ENCODE measurements at regions not wholly inside any gene's neighbourhood (a gene's known extent, or its start where the extent isn't known, plus 50 kb on each side); places are given as distances from the start of the nearest gene placed in this dataset.
A peak's percentile ranks its signal among the peaks of the same experiment; 100 is the strongest.
"Not testable (repeated sequence)": the region's sequence is repeated elsewhere in the genome, so short reads cannot be mapped to it uniquely, and the experiment has no call there.

DNA sequence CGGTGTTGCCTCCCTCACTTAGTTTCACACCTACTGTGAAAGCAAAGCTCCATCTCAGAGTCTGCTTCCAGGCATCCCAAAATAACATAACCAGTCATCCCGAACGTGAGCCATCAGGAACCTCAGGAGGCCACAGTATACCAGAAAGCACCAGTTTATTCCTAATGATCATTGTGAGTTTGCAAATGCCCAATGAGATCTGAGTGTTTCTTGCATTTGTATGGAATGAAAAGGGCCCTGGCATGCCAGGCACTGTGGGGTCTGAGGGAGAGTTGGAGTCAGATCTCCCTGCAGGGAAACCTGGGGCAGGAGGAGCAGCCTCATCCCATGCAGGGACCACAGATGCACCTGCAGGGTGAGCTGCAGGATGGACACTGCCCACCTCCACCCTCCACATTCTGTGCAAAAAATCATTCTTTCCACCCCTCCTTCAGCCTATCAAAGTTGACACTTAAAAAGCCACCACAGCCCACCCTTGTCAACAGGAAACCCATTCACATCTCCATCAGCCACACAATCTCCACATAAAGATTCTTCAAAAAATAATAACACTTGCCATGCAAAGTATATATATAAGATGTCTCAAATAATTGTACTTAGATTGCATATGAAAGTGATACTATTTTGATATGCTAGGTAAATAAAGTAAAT, 112.3 kb downstream of the GGTLC2 start:
- not testable (repeated sequence) for DNase-seq (ENCODE audit: low read depth)

DNA sequence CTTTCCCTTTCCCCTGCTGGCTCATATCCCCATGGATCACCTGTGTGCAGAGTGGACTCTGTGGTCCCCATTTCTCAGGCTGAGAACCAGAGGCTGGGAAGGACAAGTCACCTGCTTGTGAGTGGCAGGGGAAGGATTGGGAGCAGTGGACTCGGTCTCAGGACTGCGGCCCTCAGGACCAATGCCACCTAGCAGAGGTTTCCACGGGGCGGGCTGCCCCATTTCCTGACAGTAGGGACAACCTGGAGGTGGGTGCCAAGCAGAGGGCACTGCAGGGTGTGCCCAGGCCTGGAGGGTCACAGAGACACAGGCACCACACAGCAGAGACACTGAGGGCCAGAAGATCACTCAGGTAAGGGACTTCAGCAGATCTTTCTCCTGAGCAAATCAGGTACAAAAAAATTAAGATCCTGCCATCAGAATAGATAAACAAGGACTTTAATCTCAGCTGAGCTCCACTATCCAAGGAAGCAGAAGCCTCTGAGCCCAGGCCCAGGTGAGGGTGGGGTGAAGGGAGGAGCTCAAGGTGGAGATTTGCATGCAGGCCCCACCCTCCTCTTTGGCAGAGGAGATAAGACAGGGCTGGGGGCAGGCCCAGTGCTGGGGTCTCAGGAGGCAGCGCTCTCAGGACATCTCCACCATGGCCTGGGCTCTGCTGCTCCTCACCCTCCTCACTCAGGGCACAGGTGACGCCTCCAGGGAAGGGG, 113.8 kb downstream of the GGTLC2 start:
- DNase-seq (ENCODE audit: low read depth): not testable (repeated sequence)

DNA sequence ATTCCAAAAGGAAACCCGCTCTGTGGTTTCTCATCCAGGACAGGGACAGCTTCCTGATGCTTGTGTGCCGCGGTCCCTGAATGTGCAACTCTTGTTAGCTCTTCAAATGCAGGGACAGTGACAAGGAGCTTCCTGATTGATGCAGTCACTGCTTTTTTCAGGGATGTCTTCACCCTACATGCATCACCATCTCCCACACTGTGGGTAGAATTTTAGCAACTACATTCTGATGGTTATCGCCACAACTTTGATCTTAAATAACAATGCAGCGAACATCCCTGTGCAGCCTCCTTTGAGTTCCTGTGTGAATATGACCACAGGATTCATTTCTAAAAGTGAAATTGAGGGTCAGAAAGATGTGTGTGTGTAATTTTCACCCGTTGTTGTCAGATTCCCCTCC, 115.0 kb downstream of the GGTLC2 start:
- no peak for DNase-seq (ENCODE audit: low read depth)

DNA sequence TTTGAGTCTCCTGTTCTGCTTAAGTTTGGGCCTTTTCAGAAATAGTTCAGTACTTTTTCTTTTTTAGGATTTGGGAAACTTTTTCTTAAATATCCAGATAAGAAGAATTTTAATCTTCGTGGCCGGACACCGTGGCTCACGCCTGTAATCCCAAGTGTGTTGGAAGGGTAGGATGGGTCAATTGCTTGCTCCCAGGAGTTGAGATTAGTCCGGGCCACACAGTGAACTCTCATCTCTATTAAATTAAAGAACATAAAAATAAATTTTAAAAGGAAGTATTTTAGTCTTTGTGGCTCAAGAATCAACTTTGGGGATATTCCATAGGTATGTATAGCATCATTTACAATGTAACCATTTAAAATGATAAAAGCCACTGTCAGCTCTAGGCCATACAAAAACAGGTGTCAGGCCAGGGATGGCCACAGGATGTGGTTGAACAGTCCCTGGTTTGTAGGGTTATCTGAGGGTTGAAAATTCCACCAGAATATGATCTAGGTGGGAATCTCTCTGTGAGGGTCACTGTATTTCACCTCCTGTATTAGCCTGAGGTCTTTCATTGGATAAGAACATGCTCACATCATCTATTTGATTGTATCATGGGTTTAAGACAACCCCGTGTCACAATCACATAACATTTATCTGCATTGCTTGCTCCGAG, 115.6 kb downstream of the GGTLC2 start:
- DNase-seq (ENCODE audit: low read depth): no peak

DNA sequence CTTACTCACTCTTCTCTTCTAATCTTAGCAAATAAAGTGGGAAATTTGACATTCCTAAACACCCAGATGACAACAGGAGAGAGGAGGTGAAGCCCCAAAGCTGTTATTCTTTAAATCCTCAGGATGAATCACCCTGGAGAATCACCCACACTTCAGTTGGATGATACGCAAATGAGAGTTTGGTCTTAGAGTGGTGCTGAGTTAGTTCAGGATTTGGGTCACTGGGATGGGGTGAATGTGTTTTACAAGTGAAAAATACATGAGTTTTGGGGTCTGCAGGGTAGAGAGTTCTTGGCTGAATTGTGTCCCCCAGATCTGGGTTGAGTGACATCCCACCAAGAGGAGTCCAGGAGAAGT, 117.2 kb downstream of the GGTLC2 start:
- DNase-seq (ENCODE audit: low read depth): no peak

DNA sequence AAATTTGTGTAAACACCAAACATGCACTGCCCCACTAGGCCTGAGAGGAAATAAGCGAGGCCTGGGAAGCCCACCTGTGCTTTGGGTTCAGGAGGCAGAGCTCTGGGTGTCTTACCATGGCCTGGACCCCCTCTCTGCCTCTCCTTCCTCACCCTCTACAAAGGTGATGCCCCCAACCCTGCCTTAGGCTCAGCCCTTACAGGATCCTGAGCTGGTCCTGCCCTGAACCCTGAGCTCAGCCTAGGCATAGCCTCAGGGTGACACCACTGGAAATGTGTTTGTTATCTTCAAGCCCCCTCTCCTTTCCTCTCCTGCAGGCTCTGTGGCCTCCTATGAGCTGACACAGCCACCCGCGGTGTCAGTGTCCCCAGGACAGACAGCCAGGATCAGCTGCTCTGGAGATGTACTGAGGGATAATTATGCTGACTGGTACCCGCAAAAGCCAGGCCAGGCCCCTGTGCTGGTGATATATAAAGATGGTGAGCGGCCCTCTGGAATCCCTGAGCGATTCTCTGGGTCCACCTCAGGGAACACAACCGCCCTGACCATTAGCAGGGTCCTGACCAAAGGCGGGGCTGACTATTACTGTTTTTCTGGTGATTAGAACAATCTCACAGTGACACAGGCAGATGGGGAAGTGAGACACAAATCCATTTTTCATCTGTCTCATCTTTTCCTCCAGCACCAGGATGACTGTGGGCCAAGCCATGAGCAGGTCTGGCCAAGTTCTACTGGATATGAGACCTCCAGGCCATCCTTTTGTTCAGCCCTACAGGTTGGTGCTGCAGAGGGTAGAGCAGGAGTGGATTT, 117.8 kb downstream of the GGTLC2 start:
- no peak for DNase-seq (ENCODE audit: low read depth)

DNA sequence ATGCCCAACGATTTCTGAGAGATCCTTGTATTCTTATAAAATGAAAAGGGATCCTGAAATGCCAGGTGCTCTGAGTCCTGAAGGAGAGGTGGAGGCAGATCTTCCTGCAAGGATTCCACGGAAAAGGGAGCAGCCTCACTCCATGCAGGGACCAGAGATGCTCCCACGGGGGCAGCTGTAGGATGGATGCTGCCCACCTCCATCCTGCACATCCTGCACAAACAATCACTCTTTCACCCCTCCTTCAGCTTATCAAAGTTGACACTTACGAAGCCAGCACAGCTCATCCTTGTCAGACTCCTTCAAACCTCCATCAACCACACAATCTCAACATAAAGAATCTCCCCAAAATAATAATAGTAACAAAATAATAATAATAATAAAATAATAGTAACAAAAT, 119.1 kb downstream of the GGTLC2 start:
- DNase-seq (ENCODE audit: low read depth): no peak

DNA sequence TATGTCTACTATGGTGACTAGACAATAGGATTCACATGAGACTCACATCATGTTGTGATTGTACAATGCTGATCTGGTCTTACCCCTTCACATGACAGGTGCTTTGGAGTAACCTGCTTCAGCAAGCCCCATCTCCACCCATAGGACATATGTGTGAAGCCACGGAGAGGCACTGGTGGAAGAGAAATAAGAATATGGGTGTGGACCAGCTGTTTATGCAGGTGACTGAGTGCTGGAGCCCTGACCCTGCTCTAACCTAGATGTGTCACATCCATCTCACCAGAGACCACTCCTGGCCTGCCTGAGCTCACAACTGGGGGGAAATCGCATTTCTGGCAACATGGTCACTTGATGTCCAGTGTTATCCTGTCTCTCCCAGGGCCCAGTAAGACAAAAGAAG, 119.7 kb downstream of the GGTLC2 start:
- no peak for DNase-seq (ENCODE audit: low read depth)

DNA sequence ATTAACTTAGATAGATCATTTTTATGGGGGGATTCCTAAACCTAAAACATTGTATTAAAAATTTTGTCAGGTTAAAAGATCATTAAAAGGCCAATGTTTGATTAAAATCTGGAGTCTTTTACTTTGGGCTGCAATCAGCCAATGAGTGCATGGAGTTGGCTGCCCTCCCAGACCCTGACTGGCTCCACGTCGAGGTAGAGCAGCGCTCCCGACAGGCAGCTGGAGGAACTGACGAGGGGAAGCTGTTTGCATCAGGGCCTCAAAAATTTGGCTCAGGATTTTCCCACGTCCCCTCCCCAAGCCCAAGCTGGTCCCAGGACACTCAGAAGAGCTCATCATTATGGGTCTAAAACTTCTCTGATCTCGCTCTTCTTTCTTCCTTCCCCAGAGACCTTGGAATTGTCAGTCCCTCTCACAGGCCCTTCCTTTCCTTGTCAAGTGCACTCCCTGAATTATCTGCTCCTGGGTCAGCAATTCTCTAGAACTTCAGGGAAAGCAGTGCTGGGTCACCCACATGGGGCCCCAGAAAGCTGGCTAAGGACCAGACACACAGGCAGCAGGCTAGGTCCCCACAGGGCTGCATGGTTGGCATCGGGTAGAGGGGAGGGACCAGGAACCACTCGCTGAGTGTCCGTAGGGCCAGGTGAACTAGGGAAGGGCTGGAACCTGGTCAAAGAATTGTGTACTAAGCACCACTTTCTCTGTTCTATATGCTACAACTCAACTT, 119.6 kb upstream of the IGLL5 start:
- no peak for DNase-seq (ENCODE audit: low read depth)

DNA sequence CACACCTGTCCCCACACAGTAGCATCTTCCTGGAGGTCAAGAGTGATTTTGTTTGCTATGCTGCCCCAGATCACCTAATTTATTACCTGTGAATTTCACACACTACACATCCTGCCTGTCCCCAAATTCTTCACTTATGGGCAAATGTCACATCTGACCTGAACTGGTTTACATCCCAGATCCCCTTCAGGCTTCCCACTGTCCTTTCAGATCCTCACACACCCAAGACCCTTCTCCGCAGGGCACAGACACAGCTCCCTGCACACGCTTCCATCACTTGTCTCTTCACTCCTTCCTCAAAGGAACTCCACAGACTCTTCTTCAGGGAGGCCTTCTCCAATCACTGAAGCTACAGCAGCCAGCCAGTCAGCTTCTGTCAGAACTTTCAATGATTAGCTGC, 118.7 kb upstream of the IGLL5 start:
- DNase-seq (ENCODE audit: low read depth): no peak

DNA sequence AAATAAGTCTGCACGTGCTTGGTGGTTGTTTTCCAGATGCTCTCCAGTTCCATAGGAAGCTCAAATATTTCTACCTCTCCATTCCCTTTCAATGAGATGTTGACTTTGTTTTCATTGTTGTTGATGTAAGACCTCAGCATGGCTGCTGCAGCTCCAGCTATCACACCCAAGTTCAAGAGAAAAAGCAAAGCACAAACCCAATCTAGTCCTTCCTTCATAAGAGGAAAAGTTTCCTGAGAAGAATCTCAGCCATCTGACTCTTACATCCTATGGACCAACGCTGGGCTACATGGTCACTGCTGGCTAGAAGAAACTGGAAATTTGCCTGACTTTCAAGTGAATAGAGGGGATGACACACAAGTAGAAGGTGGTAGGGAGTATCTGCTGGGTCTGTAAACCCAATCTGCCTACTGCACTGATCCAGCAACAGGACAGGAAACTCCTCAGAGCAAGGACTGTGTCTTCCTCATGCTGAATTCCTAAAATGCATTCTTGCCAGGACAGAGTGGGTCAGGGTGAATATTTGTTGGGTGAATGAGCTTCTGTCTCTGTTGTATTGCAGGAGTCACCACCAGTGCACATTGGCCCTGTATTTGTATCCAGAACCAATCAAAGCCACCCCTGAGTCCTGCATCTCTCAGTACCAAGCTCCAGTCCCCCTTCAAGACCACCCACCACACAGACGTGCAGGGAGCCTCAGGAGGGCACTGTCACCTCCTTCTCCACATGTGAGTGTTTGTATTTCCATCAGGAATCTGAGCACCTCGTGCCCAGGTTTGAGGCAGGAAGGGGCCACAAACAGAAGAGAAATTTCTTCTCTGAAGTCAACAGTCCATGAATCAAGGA, 118.0 kb upstream of the IGLL5 start:
- no peak for DNase-seq (ENCODE audit: low read depth)

DNA sequence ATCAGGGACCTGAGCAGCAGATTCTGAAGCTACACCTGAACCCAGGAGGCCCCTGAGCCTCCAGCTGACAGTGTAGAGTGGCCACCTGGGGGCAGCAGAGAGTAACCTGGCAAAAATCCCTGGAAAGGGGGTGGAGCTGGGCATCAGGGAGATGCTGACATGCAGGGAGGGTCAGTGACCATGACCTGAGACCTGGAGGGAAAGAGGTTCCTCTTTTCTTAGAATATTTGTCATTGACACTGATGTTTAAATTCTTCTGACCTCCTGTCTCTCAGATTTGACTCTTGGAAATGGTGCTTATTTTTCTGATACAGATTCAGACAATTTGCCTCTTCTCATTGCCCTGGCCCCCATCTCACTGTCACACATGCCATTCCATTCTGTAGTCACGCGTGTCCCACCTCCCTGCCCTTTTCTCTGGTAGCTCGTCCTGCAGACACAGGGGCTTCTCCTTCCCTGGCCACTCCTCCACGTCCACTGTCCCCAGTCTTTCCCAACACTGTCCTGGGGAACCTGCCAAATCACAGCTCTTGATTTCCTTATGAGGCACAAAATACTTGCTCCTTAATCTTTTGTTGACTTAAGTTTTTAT, 117.2 kb upstream of the IGLL5 start:
- peak; percentile 6 for DNase-seq (ENCODE audit: low read depth)

DNA sequence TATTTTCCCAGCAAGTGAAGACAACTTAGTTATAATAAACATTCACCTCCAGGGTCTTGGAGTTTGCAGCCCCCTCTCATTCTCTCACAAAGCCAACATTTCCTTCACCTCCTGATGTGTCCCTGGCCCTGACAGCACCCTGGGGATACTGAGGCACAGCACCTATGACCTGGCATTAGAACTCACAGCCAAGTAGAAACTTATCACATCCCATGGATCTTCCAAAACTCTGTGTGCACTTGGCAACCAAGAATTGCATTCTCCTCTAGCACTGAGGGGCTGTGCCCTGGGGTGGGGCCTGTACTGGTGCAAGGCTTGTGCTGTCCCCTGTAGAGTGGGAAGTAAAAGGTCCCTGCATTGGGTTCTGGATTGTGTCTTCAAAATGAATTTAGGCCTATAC, 116.7 kb upstream of the IGLL5 start:
- DNase-seq (ENCODE audit: low read depth): no peak

DNA sequence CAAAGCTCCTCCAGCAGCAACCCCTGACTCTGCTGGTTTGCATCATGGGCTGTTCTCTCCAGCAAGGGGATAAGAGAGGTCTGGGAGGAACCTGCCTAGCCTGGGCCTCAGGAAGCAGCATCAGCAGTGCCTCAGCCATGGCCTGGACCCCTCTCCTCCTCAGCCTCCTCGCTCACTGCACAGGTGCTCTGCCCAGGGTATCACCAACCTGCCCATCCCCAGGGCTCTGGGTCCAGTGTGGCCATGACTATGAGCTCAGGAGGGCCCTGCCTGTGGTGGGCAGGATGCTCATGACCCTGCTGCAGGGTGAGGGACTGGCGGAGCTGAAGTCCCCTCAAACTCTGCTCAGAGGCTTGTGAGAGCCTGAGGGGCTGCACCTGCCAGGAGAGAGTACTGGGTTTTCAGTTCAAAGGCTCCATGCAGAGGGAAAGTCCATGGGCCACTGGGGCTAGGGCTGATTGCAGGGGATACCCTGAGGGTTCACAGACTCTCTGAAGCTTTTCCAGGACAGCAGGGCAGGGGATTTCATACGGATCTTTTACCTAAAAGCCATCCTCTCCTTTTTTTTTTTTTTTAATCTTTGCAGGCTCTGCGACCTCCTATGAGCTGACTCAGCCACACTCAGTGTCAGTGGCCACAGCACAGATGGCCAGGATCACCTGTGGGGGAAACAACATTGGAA, 115.8 kb upstream of the IGLL5 start:
- DNase-seq (ENCODE audit: low read depth): no peak

DNA sequence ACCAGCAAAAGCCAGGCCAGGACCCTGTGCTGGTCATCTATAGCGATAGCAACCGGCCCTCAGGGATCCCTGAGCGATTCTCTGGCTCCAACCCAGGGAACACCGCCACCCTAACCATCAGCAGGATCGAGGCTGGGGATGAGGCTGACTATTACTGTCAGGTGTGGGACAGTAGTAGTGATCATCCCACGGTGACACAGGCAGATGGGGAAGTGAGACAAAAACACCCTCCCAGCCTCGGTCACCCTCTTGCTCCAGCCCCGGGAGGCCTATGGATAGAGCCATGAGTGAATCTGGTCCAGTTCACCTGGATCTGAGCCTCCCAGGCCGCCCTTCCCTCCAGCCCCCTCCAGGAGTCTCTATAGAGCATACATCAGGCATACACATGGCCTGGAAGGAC, 115.2 kb upstream of the IGLL5 start:
- no peak for DNase-seq (ENCODE audit: low read depth)

DNA sequence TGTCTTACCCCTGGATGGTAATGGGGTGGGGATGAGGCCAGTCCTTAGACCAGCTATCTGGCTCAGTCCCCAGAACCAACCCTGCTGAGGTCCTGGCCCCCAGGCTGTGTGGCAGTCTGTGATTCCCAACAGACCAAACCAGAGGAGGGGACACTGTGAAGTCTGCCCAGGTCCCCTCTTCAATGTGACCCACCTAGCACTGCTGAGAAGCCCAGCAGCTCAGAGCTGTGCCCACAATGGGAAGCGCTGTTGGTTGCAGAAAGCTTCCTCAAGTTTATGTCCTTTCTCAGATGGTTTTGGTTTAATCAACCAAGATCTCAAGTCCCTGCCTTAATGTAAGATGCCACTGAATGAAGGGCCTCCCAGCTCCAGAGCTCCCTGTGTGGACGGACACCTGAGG, 114.7 kb upstream of the IGLL5 start:
- no peak for DNase-seq (ENCODE audit: low read depth)

DNA sequence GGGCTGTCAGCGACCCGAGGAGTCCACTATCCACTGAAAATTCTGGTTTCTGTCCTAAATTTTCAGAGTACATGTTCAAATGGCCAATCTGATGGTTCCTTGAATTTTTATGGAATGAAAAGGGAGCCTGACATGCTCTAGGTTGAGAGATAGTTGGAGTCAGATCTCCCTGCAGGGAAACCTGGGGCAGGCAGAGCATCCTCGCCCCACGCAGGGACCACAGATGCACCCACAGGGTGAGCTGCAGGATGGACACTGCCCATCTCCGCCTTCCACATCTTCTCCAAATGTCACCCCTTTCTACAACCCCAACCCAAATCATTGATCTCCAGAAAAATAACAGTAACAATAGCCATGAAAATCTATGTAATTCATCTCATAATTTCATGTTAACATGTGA, 114.2 kb upstream of the IGLL5 start:
- DNase-seq (ENCODE audit: low read depth): no peak

DNA sequence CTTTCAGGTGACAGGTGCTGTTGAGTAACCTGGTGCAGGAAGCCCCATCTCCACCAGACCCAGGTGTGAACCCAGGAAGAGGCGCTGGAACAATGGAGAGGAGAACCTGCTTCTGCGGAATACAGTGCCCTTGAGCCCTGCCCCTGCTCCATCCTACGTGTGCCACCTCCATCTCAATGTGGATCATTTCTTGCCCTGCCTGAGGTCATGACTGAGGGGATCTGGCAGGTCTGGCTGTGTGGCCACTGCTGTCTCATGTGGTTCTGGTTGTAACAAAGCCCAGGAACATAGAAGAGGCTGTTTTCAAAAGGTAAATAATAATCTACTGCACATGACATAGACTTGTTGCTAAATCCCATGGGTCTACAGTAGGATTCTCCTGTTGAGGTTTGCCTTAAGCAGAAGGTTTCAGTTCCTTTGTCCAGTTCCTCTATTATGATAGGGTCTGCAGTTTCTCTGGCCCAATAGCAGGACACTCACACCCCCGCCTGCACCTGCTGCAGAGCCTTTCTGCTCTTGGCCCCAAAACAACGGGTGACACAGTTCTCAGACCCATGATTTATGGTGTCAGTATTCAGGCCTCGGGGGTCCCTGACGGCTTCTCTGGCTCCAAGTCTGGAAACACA, 113.5 kb upstream of the IGLL5 start:
- DNase-seq (ENCODE audit: low read depth): no peak

DNA sequence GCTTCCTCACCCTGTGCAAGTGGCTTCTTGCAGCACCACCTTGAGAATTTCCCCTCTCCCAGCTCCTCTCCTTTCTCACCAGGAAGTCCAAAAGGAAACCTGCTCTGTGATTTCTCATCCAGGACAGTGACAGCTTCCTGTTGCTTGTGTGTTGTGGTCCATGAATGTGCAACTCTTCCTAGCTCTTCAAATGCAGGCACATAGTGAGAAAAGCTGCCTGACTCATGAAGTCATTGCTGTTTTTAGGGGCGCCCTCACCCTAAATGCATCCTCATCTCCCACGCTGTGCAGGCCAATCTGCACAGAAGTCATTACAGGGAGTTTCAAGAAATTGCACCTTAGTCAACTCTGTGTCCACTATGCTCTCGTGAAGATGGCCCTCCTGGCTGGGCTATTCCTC, 112.9 kb upstream of the IGLL5 start:
- not testable (repeated sequence) for DNase-seq (ENCODE audit: low read depth)

All from M059J (cell line).